ENCODE measurements at regions not wholly inside any gene's neighbourhood (a gene's known extent, or its start where the extent isn't known, plus 50 kb on each side); places are given as distances from the start of the nearest gene placed in this dataset.
"Not testable (repeated sequence)": the region's sequence is repeated elsewhere in the genome, so short reads cannot be mapped to it uniquely, and the experiment has no call there.

GRCh38 chr1:143905214-143906179 lies 66.3 kb downstream of the FAM72C start:
- DNase-seq (ENCODE audit: low read depth) = not testable (repeated sequence)

- not testable (repeated sequence) for DNase-seq (ENCODE audit: low read depth)
Measured at GRCh38 chr1:143904622-143904979, 67.2 kb downstream of the FAM72C start.

GRCh38 chr1:143903899-143904621 lies 67.7 kb downstream of the FAM72C start:
- not testable (repeated sequence) for DNase-seq (ENCODE audit: low read depth)

- not testable (repeated sequence) for DNase-seq (ENCODE audit: low read depth)
Measured at GRCh38 chr1:143896377-143896776, 75.4 kb downstream of the FAM72C start.

GRCh38 chr1:143884932-143885574 lies 86.7 kb downstream of the FAM72C start:
- DNase-seq (ENCODE audit: low read depth) = peak; percentile 7

- not testable (repeated sequence) for DNase-seq (ENCODE audit: low read depth)
Measured at GRCh38 chr1:143884532-143884931, 87.3 kb downstream of the FAM72C start.

GRCh38 chr1:143879757-143880536 lies 91.8 kb downstream of the FAM72C start:
- not testable (repeated sequence) for DNase-seq (ENCODE audit: low read depth)

GRCh38 chr1:143875947-143876346 lies 95.8 kb downstream of the FAM72C start:
- not testable (repeated sequence) for DNase-seq (ENCODE audit: low read depth)

GRCh38 chr1:143874625-143875024 lies 97.2 kb downstream of the FAM72C start:
- DNase-seq (ENCODE audit: low read depth) = not testable (repeated sequence)

GRCh38 chr1:143873650-143874049 lies 98.1 kb downstream of the FAM72C start:
- not testable (repeated sequence) for DNase-seq (ENCODE audit: low read depth)

GRCh38 chr1:143870388-143870787 lies 101.4 kb downstream of the FAM72C start:
- not testable (repeated sequence) for DNase-seq (ENCODE audit: low read depth)

- not testable (repeated sequence) for DNase-seq (ENCODE audit: low read depth)
Measured at GRCh38 chr1:143867590-143868220, 104.1 kb downstream of the FAM72C start.

GRCh38 chr1:143863901-143864520 lies 107.8 kb downstream of the FAM72C start:
- not testable (repeated sequence) for DNase-seq (ENCODE audit: low read depth)

- not testable (repeated sequence) for DNase-seq (ENCODE audit: low read depth)
Measured at GRCh38 chr1:143862722-143863121, 109.1 kb downstream of the FAM72C start.

GRCh38 chr1:143861306-143861705 lies 110.5 kb downstream of the FAM72C start:
- not testable (repeated sequence) for DNase-seq (ENCODE audit: low read depth)

- not testable (repeated sequence) for DNase-seq (ENCODE audit: low read depth)
Measured at GRCh38 chr1:143855867-143856266, 115.9 kb downstream of the FAM72C start.

- DNase-seq (ENCODE audit: low read depth) = not testable (repeated sequence)
Measured at GRCh38 chr1:143854069-143854468, 117.7 kb downstream of the FAM72C start.

- not testable (repeated sequence) for DNase-seq (ENCODE audit: low read depth)
Measured at GRCh38 chr1:143850637-143851036, 121.1 kb downstream of the FAM72C start.

- not testable (repeated sequence) for DNase-seq (ENCODE audit: low read depth)
Measured at GRCh38 chr1:143848859-143849258, 122.9 kb downstream of the FAM72C start.

GRCh38 chr1:143845193-143845592 lies 126.6 kb downstream of the FAM72C start:
- not testable (repeated sequence) for DNase-seq (ENCODE audit: low read depth)

Measured in CMK (cell line).